NCI-H1436 treated with DMSO at 0.1 percent for 48 hours (cell line): ENCODE measurements at regions not wholly inside any gene's neighbourhood (a gene's known extent, or its start where the extent isn't known, plus 50 kb on each side); places are given as distances from the start of the nearest gene placed in this dataset.

ENCODE experiments used
- DNase-seq: peaks from one replicate; lab custom pipeline; 2025; lab: John Stamatoyannopoulos, UW

- no peak for DNase-seq
Measured at GRCh38 chr16:49078104-49078503, 203.5 kb downstream of the CBLN1 start.

GRCh38 chr16:49075709-49076108, 205.9 kb downstream of the CBLN1 start:
- DNase-seq, result no peak

GRCh38 chr16:49068224-49068623, 213.4 kb downstream of the CBLN1 start:
- no peak for DNase-seq

DNA sequence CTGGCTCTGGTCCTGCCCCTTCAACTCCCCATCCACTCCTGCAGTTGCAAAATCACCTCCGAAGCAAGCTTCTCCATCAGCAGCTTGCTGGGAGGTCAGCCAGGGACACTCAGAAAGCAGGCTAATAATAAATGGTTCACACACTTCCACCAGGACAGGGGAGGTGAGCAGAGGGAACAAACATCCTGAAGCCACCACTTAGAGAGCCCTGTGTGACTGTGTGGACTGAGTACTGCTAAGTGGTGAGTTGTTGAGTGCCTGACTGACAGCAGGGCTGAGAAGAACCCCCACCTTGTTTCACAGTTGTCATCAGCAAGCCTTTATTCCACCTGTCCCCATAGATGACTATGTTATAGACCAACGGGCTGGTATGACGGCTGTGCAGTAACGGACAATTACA, 213.9 kb downstream of the CBLN1 start:
- DNase-seq, result no peak

DNA sequence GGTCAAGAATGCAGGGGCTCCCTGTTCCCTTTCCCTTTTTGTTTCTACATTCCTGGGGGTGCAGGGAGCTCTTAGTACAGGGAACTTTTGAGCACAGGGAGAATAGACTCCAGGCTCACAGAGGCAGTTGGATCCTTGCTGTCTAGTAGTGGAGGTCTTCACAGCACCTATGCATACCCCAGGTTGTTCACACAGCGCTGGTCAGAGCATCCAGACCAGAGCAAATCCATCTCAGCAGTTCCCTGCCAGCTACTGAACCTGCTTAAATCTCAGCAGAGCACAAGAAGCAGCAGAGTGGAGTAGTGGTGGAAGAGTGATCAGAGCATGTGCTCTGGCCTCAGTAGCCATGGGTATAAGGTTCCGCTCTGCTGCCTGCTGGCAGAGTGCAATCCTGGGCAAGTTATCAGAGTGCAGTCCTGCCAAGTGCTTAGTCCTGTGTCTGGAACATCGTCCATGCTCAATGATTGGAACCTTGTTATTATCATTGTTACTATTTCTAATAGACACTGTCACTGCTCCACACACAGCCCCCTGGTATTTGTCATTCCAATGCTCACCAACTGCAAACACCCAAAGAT, 220.4 kb downstream of the CBLN1 start:
- no peak for DNase-seq

DNA sequence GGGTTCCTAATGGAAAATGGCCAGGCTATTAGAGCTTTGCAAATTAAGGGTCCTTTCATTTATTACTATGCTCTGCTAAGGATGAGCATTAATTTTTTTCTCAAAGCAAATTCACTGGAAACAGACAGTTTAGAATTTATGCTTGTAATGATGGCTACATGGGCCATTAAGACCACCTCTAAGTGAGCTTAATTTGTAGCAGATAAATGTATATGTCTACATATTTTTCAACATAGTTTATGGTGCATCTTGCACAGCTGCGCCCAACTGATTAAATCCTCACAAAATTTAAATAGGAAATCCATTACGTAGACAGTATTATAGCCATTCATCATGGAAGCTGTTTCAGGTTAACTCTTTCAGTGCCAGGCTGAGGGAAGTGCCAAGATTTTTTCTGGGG, 220.9 kb downstream of the CBLN1 start:
- DNase-seq, result no peak

- DNase-seq, result no peak
Measured at GRCh38 chr16:49058382-49058781, 223.3 kb downstream of the CBLN1 start.

- peak; percentile 1 for DNase-seq
Measured at GRCh38 chr16:49057936-49058335, 223.7 kb downstream of the CBLN1 start.

DNA sequence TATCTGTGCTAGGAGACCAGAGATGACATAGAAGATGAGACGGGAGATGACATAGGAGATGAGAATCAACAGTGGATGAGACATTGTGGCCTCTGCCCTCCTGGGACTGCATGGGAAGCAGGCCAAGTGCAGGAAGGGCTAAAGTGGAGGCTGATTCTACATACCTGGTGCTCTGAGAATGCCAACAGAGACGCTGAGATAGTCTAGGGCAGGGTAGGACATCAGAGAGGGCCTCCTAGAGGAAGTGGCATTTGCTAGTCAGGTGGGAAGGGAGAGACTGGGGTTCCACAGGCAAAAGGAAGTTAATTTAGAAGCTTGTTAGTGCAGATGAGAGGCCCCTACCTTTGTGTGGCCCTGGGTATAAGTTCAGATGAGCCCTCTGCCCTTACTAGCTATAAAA, 224.2 kb downstream of the CBLN1 start:
- DNase-seq, result no peak

GRCh38 chr16:49056546-49056945, 225.1 kb downstream of the CBLN1 start:
- no peak for DNase-seq

DNA sequence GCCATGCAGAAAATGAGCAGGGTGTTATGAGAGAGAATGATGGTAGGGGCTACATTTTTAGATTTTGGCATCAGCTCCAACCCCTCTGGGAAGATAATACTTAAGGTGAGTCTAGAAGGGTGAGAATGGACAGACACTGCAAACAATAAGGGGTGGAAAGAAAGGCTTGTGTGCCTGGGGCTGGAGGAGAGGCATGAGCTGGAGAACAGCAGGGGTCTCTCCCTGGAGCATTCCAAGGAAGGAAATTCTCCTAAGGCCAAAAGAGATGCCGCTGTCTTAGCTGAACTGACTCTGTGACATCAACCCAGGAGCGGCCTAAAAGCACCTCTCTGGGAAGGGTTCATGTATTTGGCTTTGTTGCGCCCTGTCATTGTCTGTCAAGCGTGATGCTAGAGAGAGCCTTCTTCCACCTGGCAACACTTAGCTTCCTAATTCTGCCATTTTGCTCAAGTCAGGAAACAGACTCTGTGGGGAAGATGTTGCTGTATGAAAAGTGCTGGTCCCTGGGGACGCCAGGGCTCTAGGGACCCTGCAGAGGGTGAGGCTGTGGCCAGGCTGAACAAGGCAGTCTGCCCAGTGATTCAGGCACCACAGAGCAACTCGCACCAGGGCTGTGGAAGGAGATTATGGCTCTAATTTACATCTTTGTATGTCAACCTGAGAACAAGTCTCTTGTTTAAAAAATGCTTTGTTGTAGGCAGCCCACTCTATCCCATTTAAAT, 225.7 kb downstream of the CBLN1 start:
- DNase-seq, result peak; percentile 69

DNA sequence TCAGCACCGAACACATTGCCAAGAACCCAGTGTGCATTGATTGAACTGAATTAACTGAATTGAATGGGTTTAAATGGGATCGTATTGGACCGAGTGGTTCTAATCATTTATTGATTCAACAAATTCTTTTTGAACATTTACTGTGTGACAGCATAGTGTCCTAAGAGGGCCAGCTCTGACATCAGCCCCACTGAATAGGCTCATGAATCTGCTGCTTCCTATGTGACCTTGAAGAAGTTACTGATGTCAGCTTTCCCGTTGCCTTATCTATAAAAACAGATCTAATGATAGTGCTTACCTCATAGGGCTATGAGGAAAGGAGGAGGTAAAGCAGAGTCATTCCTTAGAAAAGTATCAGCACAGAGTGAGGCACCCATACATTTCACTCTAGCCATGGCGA, 226.3 kb downstream of the CBLN1 start:
- DNase-seq, result no peak

DNA sequence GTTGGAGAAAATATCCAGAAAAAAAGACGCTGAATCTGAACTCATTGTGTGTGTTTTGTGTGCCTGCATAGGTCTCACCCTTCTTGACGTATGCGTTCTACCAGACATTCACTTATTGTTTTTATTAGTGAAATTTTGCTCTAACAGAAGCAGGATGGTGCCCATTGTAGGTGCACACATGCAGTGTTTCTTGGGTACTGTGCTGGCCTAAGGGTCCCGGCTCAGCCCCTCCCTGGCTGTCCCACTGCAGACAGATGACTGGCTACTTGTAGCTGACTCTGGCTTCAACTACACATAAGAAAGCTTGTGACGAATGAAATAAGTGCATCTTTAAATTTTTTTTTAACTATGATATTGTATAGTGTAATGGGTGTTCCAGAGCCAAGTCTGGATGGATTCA, 227.0 kb downstream of the CBLN1 start:
- DNase-seq, result no peak

DNA sequence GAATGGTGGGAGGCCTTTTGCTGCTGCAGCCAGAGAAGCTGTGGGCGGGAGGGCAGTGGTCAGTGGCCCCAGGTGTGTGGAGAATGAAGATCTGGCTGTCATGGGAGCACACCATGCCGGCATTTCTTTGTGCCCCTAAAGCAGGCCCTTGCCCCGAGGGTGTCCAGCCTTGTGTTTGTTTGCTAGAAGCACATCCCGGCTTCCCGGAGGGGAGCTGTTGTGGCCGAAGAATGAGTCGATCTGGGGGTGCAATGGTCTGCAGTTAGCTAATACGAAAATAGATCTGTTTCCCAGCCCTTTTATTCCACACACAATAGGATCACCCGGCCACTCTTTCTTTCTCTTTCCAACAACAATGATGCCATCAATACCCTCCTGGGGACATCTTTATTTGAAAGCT, 228.8 kb downstream of the CBLN1 start:
- no peak for DNase-seq

DNA sequence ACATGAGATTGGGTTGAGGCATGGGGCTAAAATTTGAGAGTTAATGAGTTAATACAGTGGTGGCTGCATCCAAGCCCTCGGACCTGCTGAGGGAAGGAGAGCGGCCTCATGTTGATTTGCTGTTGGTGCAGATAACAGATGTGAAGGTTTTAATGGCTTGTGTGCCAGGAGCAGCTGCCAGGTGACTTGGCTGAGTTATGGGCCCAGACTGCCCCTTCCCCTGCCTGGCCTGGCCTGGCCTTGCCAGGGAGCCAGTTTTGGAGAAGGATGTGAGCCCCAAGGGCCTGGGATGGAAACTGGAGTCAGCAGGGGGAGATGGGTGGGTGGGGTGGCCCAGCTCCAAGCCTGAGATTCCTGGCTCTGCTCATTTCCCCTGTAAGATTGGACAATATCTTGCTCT, 230.1 kb downstream of the CBLN1 start:
- DNase-seq, result no peak

- no peak for DNase-seq
Measured at GRCh38 chr16:49050607-49051006, 231.0 kb downstream of the CBLN1 start.

DNA sequence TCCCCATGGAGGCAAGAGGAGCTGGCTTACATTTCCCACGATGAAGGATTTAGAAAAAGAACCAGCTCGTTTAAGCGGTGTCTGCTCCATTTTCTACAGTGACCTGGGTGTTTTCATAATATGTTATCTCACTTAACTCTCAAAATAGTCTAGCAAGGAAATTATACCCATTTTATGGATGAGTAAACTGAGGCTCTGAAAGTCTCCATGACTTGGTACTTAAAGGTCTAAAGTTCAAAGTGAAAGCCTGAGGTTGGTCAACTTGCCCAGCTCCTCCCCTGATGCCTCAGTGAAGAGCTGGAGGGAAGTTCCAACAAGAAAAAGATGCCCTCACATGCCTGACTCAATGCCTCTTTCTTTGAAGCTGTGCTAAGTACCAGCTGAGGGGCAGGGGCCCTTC, 232.0 kb downstream of the CBLN1 start:
- no peak for DNase-seq

DNA sequence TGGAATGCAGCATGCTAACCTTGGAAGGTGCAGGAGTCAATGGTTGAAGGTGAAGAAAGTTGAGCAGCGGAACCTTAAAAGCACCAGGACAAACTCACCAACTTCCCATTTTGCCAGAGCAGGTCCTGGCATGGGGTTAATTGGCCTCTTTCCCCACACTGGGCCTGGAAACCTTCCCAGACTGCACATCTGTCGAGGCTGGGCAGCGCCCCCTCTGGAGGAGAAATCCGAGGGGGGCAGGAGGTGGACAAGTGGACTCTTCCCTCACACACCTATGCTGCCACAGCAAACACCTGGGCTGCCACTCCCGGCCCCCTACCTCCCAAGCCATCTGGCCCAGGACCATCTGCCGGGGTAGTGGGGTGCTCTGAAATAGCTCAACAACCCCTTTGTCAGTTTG, 232.4 kb downstream of the CBLN1 start:
- DNase-seq, result no peak

GRCh38 chr16:49048557-49048956, 233.1 kb downstream of the CBLN1 start:
- no peak for DNase-seq

DNA sequence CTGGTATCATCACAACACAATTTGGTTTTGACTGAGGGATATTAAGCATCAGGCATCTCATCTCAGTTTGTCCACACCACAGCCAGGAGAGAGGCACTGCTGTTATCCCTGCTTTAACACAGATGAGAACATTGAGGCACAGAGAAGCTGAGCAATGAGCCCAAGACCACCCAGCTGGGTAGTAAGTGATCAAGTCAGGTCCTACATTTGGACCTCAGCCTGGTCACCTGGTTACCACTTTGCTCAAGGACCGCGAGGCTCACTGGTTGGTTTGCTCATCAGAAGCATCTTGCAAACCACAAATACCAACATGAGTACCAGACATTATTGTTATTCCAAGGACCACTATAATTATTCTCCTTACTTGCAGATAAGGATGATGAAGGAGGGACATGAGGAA, 245.5 kb downstream of the CBLN1 start:
- no peak for DNase-seq

DNA sequence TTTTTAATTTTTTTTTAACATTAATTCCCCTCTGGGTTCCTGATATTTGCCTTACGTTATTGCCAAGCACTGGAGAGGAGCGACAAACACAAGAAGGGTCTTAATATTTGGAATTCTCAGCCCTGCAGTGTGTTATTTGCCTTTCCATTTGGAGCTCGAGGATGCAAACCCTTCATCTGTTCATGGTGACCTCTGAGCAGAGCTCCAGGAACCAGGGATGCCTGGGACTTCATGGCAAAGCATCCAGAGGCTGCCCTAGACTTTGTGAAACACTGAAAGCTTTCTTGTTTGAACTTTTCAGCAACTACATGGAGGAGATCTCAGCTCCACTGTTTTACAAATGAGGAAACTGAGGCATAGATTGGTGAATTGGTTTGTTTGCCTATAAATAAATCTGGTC, 254.2 kb downstream of the CBLN1 start:
- no peak for DNase-seq

DNA sequence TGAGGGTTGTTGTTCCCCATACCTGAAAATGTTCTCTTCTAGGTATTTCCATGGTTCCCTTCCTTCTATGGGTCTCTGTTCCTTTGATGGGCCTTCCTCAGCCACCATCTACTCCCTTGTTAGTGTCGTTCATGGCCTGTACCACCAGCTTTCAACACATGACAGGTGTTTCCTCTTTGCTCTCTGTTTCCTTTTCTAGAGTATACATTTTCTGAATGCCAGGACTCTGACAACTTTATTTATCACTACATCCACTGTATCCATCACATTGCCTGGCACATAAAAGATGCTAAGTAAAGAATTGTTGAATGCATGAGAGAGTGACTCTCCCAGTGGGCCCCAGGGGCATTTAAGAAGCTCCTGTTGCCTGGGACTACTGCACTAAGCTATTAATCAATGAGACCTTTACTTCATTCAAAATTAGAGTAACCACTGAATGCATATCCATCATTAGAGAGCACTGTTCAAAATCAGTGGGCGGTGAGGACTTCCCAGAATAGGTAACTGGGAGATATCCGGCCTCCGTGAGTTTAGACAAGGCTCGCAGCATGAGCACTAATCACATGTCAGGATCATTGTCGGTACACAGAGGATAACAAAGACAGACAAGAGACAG, 255.0 kb downstream of the CBLN1 start:
- DNase-seq, result no peak

DNA sequence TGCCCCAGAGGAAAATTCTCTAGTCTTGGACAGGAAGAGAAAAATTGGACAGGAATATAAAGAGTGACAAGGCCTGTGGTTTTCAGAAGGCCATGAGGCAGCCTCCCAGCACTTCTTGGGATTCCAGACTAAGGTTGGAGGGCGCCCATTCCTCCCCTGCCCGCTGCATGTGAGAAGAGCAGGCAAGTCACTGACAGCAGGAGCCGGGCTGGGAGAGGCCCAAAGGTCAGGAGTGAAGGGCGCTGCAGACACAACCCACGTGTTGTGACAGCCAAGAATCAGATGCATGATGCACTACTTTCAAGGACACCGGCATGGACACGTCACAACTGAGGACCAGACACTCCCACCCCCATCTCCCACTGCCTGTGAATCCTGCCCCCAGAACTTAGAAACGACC, 256.7 kb downstream of the CBLN1 start:
- DNase-seq, result no peak

- DNase-seq, result no peak
Measured at GRCh38 chr16:49024016-49024415, 257.6 kb downstream of the CBLN1 start.
